ENCODE measurements at regions not wholly inside any gene's neighbourhood (a gene's known extent, or its start where the extent isn't known, plus 50 kb on each side); places are given as distances from the start of the nearest gene placed in this dataset.
A peak's percentile ranks its signal among the peaks of the same experiment; 100 is the strongest.

DNA sequence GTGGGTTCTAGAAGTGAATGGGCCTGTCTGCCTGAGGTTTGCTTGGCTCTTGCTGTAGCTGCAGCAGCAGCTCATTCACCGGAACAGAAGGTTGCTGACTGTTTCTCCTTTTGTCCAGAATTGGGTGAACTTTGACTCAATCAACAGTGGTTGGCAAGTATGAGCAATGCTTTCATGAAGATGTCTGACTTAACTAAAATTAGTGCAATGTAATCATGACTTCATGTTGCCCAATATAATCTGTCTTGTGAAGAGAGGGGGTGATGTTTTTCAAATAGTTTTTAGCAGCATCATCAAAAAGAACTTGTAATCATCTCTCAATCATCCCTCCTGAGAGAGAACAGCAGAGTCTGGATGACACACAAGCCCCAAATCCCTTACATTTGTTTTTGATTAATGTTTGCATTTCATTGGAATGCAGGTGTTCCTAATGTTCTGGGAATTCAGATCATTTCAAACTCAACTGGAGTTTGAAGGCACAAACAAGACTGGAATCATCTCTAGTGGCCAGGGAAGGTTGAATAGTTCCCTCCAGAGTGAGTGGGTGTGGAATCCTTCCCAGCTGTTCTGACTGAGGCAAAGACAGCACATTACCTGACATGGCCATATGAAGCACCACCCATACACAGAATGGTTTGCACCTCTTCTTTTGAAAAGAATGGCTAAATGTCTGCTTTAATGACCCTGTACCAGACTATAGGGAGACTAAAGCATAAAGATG is 82.9 kb downstream of the HLX start:
- ATAC-seq: peak; percentile 36; the same call in 1 of the 3 replicates

DNA sequence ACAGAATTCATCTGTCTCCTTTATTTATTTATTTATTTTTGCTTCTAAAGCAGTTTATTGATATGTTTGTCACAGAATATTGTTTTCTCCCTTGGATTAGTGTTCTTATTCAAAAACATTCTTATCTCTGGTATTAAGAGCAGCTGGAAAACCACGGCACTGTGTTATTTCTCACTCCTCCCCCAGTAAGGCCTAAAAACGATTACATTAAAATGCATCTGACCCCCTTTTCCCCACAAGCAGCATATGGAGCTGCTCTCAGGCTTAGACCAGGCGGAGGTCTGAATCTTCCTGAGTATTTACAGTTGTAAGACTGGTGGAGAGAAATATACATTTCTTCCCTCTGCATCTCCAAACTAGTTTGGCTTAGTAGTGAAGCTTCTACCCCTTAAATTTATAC is 86.8 kb downstream of the HLX start:
- H4K20me1 ChIP-seq (ENCODE audit: insufficient read depth, low read length): no peaks in the 10 kb centered on the region
- no peaks in the 10 kb centered on the region for H3K9me3 ChIP-seq (ENCODE audit: low read length)
- 5% methylated on average over 3 of the region's 3 CpGs for WGBS (ENCODE audit: low lambda C conversion rate)
- ChIA-PET CTCF (ENCODE audit: low intra/inter-chr PET ratio, low total read pairs) (no interaction called here), POLR2A (no interaction called here)
- no peak overlapping the region for H3K27ac ChIP-seq (ENCODE audit: extremely low read length, insufficient read depth, low read length)
- ATAC-seq (no peak), FAIRE-seq (no peak), DNase-seq (ENCODE audit: low spot score) (no peak)
- H3K79me2 ChIP-seq (ENCODE audit: insufficient read depth, low read length): no peaks in the 10 kb centered on the region
- H3K4me1 ChIP-seq (ENCODE audit: insufficient read depth, low read length): no peaks in the 10 kb centered on the region
- H3K9ac ChIP-seq (ENCODE audit: insufficient read depth, low read depth, low read length): no peak overlapping the region
- no peak overlapping the region for H3K4me3 ChIP-seq (replicated peaks in 1 of 3; ENCODE audit: insufficient read depth in 1 of 3, low read depth in 2 of 3, low read length in 3 of 3)
- BruUV-seq (replicated peaks): no TSS peak
- H2AFZ ChIP-seq (ENCODE audit: low read length): no peak overlapping the region
- H3K27me3 ChIP-seq (ENCODE audit: control insufficient read depth in 1 of 2, insufficient read depth in 2 of 2, low read length in 2 of 2): no peaks in the 10 kb centered on the region
- H3K4me2 ChIP-seq (ENCODE audit: low read depth, low read length): no peak overlapping the region
- in situ Hi-C loops (cut with HindIII; ENCODE audit: extremely low pct_ligation_motif_present, low pct_unique_long_range_greater_than_20kb): no loop called here
- no peaks in the 10 kb centered on the region for H3K36me3 ChIP-seq (replicated peaks in 1 of 2; ENCODE audit: control insufficient read depth in 1 of 2, insufficient read depth in 2 of 2, low read length in 2 of 2)
- intact Hi-C loops (cut with micrococcal nuclease; ENCODE audit: unreplicated experiment): no loop called here
- TF ChIP-seq SRSF9 (IDR thresholded peaks at IDR 0.05; ENCODE audit: borderline replicate concordance, insufficient read depth, low read depth, low read length, poor library complexity, severe bottlenecking) (no peak), NFYC (CRISPR knock-in tag; IDR thresholded peaks at IDR 0.05) (no peak), TAF15 (IDR thresholded peaks at IDR 0.05; ENCODE audit: low read depth, low read length, poor library complexity, severe bottlenecking) (no peak), KDM2A (CRISPR knock-in tag; IDR thresholded peaks at IDR 0.05; ENCODE audit: borderline replicate concordance, low read depth) (no peak), DNMT3B (CRISPR knock-in tag; conservative IDR thresholded peaks at IDR 0.05) (no peak), ZNF773 (CRISPR knock-in tag; IDR thresholded peaks at IDR 0.05; ENCODE audit: borderline replicate concordance) (no peak), ZFP36L2 (CRISPR knock-in tag; IDR thresholded peaks at IDR 0.05) (no peak), FOXA3 (CRISPR knock-in tag; IDR thresholded peaks at IDR 0.05) (no peak), ZNF260 (CRISPR knock-in tag; IDR thresholded peaks at IDR 0.05; ENCODE audit: borderline replicate concordance, low read depth) (no peak), ZNF605 (CRISPR knock-in tag; IDR thresholded peaks at IDR 0.05) (no peak), ZNF3 (CRISPR knock-in tag; IDR thresholded peaks at IDR 0.05) (no peak), ATF1 (CRISPR knock-in tag; IDR thresholded peaks at IDR 0.05) (no peak)
- TF ChIP-seq, protein P1, sequence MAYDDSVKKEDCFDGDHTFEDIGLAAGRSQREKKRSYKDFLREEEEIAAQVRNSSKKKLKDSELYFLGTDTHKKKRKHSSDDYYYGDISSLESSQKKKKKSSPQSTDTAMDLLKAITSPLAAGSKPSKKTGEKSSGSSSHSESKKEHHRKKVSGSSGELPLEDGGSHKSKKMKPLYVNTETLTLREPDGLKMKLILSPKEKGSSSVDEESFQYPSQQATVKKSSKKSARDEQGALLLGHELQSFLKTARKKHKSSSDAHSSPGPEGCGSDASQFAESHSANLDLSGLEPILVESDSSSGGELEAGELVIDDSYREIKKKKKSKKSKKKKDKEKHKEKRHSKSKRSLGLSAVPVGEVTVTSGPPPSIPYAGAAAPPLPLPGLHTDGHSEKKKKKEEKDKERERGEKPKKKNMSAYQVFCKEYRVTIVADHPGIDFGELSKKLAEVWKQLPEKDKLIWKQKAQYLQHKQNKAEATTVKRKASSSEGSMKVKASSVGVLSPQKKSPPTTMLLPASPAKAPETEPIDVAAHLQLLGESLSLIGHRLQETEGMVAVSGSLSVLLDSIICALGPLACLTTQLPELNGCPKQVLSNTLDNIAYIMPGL (CRISPR knock-in tag; IDR thresholded peaks at IDR 0.05; ENCODE audit: borderline replicate concordance in 1 of 2, low read depth in 1 of 2): no peak
- TF ChIP-seq, protein P2, sequence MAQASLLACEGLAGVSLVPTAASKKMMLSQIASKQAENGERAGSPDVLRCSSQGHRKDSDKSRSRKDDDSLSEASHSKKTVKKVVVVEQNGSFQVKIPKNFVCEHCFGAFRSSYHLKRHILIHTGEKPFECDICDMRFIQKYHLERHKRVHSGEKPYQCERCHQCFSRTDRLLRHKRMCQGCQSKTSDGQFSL (CRISPR knock-in tag; IDR thresholded peaks at IDR 0.05): no peak
- TF ChIP-seq, protein P3, sequence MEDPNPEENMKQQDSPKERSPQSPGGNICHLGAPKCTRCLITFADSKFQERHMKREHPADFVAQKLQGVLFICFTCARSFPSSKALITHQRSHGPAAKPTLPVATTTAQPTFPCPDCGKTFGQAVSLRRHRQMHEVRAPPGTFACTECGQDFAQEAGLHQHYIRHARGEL (CRISPR knock-in tag; IDR thresholded peaks at IDR 0.05): no peak

More for the DNA sequence above, 82.9 kb downstream of the HLX start:
- no peak for FAIRE-seq
- in situ Hi-C loops (cut with HindIII; ENCODE audit: extremely low pct_ligation_motif_present, low pct_unique_long_range_greater_than_20kb): no loop called here
- H4K20me1 ChIP-seq (ENCODE audit: insufficient read depth, low read length): no peaks in the 10 kb centered on the region
- H2AFZ ChIP-seq (ENCODE audit: low read length): no peak overlapping the region
- CTCF ChIA-PET (ENCODE audit: low intra/inter-chr PET ratio, low total read pairs): no interaction called here
- no peak overlapping the region for H3K4me3 ChIP-seq (replicated peaks in 1 of 3; ENCODE audit: insufficient read depth in 1 of 3, low read depth in 2 of 3, low read length in 3 of 3)
- TF ChIP-seq MAFF (IDR thresholded peaks at IDR 0.05; ENCODE audit: low read depth, low read length): peak; percentile 9; the same call in 1 of the 2 replicates
- peak; percentile 34; the same call in 1 of the 2 replicates for TF ChIP-seq CEBPB (IDR thresholded peaks at IDR 0.05; ENCODE audit: borderline replicate concordance, low read depth, low read length)
- TF ChIP-seq KDM5B (CRISPR knock-in tag; IDR thresholded peaks at IDR 0.05; ENCODE audit: borderline replicate concordance): no peak
- TF ChIP-seq HOXA5 (CRISPR knock-in tag; IDR thresholded peaks at IDR 0.05): no peak
- TF ChIP-seq ZNF879 (CRISPR knock-in tag; IDR thresholded peaks at IDR 0.05): no peak
- H3K27me3 ChIP-seq (ENCODE audit: control insufficient read depth in 1 of 2, insufficient read depth in 2 of 2, low read length in 2 of 2): no peaks in the 10 kb centered on the region; a peak in 1 of 5 replicates
- no peaks in the 10 kb centered on the region for H3K36me3 ChIP-seq (replicated peaks in 1 of 2; ENCODE audit: control insufficient read depth in 1 of 2, insufficient read depth in 2 of 2, low read length in 2 of 2)
- H3K27ac ChIP-seq (ENCODE audit: extremely low read length, insufficient read depth, low read length): no peak overlapping the region
- no peaks in the 10 kb centered on the region for H3K79me2 ChIP-seq (ENCODE audit: insufficient read depth, low read length)
- DNase-seq (ENCODE audit: low spot score): peak; percentile 35
- intact Hi-C loops (cut with micrococcal nuclease; ENCODE audit: unreplicated experiment): no loop called here
- H3K9me3 ChIP-seq (ENCODE audit: low read length): no peaks in the 10 kb centered on the region
- no peak overlapping the region for H3K9ac ChIP-seq (ENCODE audit: insufficient read depth, low read depth, low read length)
- H3K4me2 ChIP-seq (ENCODE audit: low read depth, low read length): no peak overlapping the region
- no CpG with 5 or more reads among the region's 1 CpG for WGBS (ENCODE audit: low lambda C conversion rate)
- H3K4me1 ChIP-seq (ENCODE audit: insufficient read depth, low read length): no peaks in the 10 kb centered on the region
- no TSS peak for BruUV-seq (replicated peaks)
- POLR2A ChIA-PET: no interaction called here

Measured in HepG2 (cell line).